Activated CD4-positive, alpha-beta T cell treated with anti-CD3 and anti-CD28 coated beads for 48 hours (primary cell): ENCODE measurements at regions not wholly inside any gene's neighbourhood (a gene's known extent, or its start where the extent isn't known, plus 50 kb on each side); places are given as distances from the start of the nearest gene placed in this dataset.

Source experiments
- DNase-seq: peaks from one replicate; pipeline ENCODE4 v3.0.0-alpha.2; 2020

GRCh38 chr18:47530695-47531094, 279.2 kb upstream of the SKOR2 start:
- DNase-seq = no peak

GRCh38 chr18:47528343-47528742, 276.9 kb upstream of the SKOR2 start:
- DNase-seq = no peak

GRCh38 chr18:47526147-47526546, 274.7 kb upstream of the SKOR2 start:
- no peak for DNase-seq

- no peak for DNase-seq
These were observed 270.9 kb upstream of the SKOR2 start for GRCh38 chr18:47522359-47522758.

GRCh38 chr18:47520263-47520662, 268.8 kb upstream of the SKOR2 start:
- no peak for DNase-seq

GRCh38 chr18:47519706-47520105, 268.2 kb upstream of the SKOR2 start:
- no peak for DNase-seq

- no peak for DNase-seq
These were observed 267.8 kb upstream of the SKOR2 start for GRCh38 chr18:47519277-47519676.

- no peak for DNase-seq
These were observed 262.2 kb upstream of the SKOR2 start for GRCh38 chr18:47513614-47514013.

GRCh38 chr18:47512726-47513435, 261.4 kb upstream of the SKOR2 start:
- no peak for DNase-seq

GRCh38 chr18:47512056-47512455, 260.6 kb upstream of the SKOR2 start:
- DNase-seq = no peak

GRCh38 chr18:47510831-47511230, 259.4 kb upstream of the SKOR2 start:
- DNase-seq = no peak

- no peak for DNase-seq
These were observed 256.2 kb upstream of the SKOR2 start for GRCh38 chr18:47507651-47508050.

GRCh38 chr18:47506897-47507296, 255.4 kb upstream of the SKOR2 start:
- no peak for DNase-seq

GRCh38 chr18:47501946-47502345, 250.5 kb upstream of the SKOR2 start:
- no peak for DNase-seq

- DNase-seq = no peak
These were observed 249.5 kb upstream of the SKOR2 start for GRCh38 chr18:47500930-47501329.

- DNase-seq = no peak
These were observed 241.2 kb upstream of the SKOR2 start for GRCh38 chr18:47492691-47493090.

GRCh38 chr18:47490882-47491281, 239.4 kb upstream of the SKOR2 start:
- DNase-seq = no peak

- DNase-seq = no peak
These were observed 233.8 kb upstream of the SKOR2 start for GRCh38 chr18:47485221-47485797.

GRCh38 chr18:47484068-47484467, 232.6 kb upstream of the SKOR2 start:
- DNase-seq = no peak

- DNase-seq = no peak
These were observed 228.7 kb upstream of the SKOR2 start for GRCh38 chr18:47480166-47480565.

- no peak for DNase-seq
These were observed 220.3 kb upstream of the SKOR2 start for GRCh38 chr18:47471784-47472183.

- no peak for DNase-seq
These were observed 219.5 kb upstream of the SKOR2 start for GRCh38 chr18:47470941-47471340.

GRCh38 chr18:47469576-47469975, 218.1 kb upstream of the SKOR2 start:
- no peak for DNase-seq

GRCh38 chr18:47461977-47462376, 210.5 kb upstream of the SKOR2 start:
- DNase-seq = no peak

- DNase-seq = no peak
These were observed 210.0 kb upstream of the SKOR2 start for GRCh38 chr18:47461406-47461948.
